Brain microvascular endothelial cell (primary cell): ENCODE measurements at regions not wholly inside any gene's neighbourhood (a gene's known extent, or its start where the extent isn't known, plus 50 kb on each side); places are given as distances from the start of the nearest gene placed in this dataset.

Experiments
- DNase-seq: peaks from one replicate; pipeline ENCODE4 v3.0.0-alpha.2; 2020
- H3K27ac ChIP-seq: fragments of 250-450 bp; sonication (Bioruptor Pico); 2 replicates; pipeline ENCODE4 v1.5.1; 2020; ENCODE audit warnings: mild to moderate bottlenecking, moderate library complexity
- H3K27me3 ChIP-seq: fragments of 250-450 bp; sonication (Bioruptor Pico); replicated peaks from 2 replicates; pipeline ENCODE4 v1.5.1; 2020; ENCODE audit warnings: mild to moderate bottlenecking
- H3K36me3 ChIP-seq: fragments of 250-450 bp; sonication (Bioruptor Pico); replicated peaks from 2 replicates; pipeline ENCODE4 v1.5.1; 2020; ENCODE audit warnings: mild to moderate bottlenecking
- H3K4me3 ChIP-seq: 2 replicates; pipeline ENCODE4 v1.5.1; 2011; ENCODE audit warnings: low read depth, mild to moderate bottlenecking, control low read depth, low read length, moderate library complexity
- in situ Hi-C: cut with HindIII; loops from 2 replicates; pipeline ENCODE4 v1.10.0; 2017; ENCODE audit warnings: low sequenced_read_pairs, low pct_ligation_motif_present
- TF ChIP-seq, protein P1 (sequence below): IDR thresholded peaks from 2 replicates; pipeline ENCODE4 v1.5.1; 2011; ENCODE audit warnings: low read depth, mild to moderate bottlenecking, moderate library complexity, low read length, control low read depth, inconsistent platforms; ENCODE audit errors: missing control alignments

DNA sequence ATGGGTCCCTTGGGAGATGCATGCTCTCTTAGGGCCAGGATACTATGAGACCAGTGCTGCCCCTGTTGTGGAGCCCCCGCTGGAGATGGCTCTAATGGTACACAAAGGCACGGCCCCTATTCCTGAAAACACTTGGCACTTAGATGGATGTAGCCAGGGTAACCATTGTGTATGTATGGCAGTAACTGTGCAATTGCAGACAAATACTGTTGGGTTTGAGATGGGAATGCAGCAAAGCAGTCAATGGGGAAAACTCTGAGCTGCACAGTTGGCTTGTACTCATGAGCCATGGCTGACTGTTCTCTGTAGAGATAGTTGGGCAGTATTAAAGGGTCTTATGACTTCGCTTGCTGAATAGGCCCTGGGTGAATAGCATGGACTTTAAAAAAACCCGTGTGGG lies 67.9 kb upstream of the NPAP1 start:
- no peaks in the 10 kb centered on the region for H3K27me3 ChIP-seq
- in situ Hi-C loops: no loop called here
- no peak for DNase-seq
- no peak overlapping the region for H3K4me3 ChIP-seq
- TF ChIP-seq, protein P1, sequence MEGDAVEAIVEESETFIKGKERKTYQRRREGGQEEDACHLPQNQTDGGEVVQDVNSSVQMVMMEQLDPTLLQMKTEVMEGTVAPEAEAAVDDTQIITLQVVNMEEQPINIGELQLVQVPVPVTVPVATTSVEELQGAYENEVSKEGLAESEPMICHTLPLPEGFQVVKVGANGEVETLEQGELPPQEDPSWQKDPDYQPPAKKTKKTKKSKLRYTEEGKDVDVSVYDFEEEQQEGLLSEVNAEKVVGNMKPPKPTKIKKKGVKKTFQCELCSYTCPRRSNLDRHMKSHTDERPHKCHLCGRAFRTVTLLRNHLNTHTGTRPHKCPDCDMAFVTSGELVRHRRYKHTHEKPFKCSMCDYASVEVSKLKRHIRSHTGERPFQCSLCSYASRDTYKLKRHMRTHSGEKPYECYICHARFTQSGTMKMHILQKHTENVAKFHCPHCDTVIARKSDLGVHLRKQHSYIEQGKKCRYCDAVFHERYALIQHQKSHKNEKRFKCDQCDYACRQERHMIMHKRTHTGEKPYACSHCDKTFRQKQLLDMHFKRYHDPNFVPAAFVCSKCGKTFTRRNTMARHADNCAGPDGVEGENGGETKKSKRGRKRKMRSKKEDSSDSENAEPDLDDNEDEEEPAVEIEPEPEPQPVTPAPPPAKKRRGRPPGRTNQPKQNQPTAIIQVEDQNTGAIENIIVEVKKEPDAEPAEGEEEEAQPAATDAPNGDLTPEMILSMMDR: no peak
- no peak overlapping the region for H3K27ac ChIP-seq
- no peaks in the 10 kb centered on the region for H3K36me3 ChIP-seq

- Histone ChIP-seq H3K27ac (no peak overlapping the region), H3K36me3 (no peaks in the 10 kb centered on the region), H3K27me3 (no peaks in the 10 kb centered on the region), H3K4me3 (no peak overlapping the region)
- TF ChIP-seq, protein P1: no peak
- in situ Hi-C loops: no loop called here
- no peak for DNase-seq
These were observed 57.9 kb upstream of the NPAP1 start for GRCh38 chr15:24617646-24618045.

DNA sequence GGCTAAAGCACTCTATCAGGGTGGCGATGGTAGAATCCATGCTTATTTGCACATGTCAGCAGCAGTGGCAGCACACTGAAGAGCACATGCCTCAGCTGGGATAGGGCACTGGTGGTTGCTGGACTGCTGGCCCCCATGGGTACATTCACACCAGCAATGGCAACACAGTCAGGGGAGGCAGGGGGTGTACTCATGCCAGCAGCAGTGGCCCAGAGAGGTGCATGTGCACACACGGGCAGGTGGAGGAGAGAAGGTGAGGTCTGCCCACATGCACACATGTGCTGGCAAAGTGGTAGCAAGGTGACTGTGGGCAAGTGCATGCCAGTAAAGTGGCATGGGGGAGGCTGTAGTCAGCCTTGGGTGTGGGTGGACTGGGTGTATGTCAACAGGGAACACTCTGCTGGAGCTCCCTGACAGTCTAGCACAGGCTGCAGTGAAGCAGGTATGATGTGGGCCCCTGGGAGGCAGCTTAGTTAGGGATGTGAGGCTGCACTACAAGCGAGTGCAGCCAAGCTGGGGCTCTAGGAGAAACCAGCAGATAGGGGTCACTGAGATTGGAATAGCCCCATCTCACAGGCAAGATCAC lies 53.9 kb upstream of the NPAP1 start:
- H3K27me3 ChIP-seq: no peaks in the 10 kb centered on the region
- H3K27ac ChIP-seq: no peak overlapping the region
- in situ Hi-C loops: no loop called here
- TF ChIP-seq, protein P1: no peak
- no peaks in the 10 kb centered on the region for H3K36me3 ChIP-seq
- no peak for DNase-seq
- H3K4me3 ChIP-seq: no peak overlapping the region
